ENCODE measurements at regions not wholly inside any gene's neighbourhood (a gene's known extent, or its start where the extent isn't known, plus 50 kb on each side); places are given as distances from the start of the nearest gene placed in this dataset.

GRCh38 chr15:86016750-86017149, 62.9 kb upstream of the AGBL1 start:
- Histone ChIP-seq H3K27ac (ENCODE audit: low read length) (no peak overlapping the region), H3K9ac (ENCODE audit: low read length) (no peak overlapping the region), H3K4me3 (ENCODE audit: low read length) (no peak overlapping the region), H3K36me3 (ENCODE audit: control insufficient read depth, low read depth, low read length) (no peaks in the 10 kb centered on the region), H3K4me1 (ENCODE audit: control insufficient read depth, low read depth, low read length) (no peaks in the 10 kb centered on the region), H3K27me3 (ENCODE audit: control insufficient read depth, insufficient read depth, low read length) (no peaks in the 10 kb centered on the region), H3K9me3 (ENCODE audit: control insufficient read depth, low read depth, low read length) (no peaks in the 10 kb centered on the region)

GRCh38 chr15:86018679-86019078, 61.0 kb upstream of the AGBL1 start:
- Histone ChIP-seq H3K36me3 (ENCODE audit: control insufficient read depth, low read depth, low read length) (no peaks in the 10 kb centered on the region), H3K4me3 (ENCODE audit: low read length) (no peak overlapping the region), H3K9me3 (ENCODE audit: control insufficient read depth, low read depth, low read length) (no peaks in the 10 kb centered on the region), H3K27me3 (ENCODE audit: control insufficient read depth, insufficient read depth, low read length) (no peaks in the 10 kb centered on the region), H3K9ac (ENCODE audit: low read length) (no peak overlapping the region), H3K4me1 (ENCODE audit: control insufficient read depth, low read depth, low read length) (no peaks in the 10 kb centered on the region), H3K27ac (ENCODE audit: low read length) (no peak overlapping the region)

DNA sequence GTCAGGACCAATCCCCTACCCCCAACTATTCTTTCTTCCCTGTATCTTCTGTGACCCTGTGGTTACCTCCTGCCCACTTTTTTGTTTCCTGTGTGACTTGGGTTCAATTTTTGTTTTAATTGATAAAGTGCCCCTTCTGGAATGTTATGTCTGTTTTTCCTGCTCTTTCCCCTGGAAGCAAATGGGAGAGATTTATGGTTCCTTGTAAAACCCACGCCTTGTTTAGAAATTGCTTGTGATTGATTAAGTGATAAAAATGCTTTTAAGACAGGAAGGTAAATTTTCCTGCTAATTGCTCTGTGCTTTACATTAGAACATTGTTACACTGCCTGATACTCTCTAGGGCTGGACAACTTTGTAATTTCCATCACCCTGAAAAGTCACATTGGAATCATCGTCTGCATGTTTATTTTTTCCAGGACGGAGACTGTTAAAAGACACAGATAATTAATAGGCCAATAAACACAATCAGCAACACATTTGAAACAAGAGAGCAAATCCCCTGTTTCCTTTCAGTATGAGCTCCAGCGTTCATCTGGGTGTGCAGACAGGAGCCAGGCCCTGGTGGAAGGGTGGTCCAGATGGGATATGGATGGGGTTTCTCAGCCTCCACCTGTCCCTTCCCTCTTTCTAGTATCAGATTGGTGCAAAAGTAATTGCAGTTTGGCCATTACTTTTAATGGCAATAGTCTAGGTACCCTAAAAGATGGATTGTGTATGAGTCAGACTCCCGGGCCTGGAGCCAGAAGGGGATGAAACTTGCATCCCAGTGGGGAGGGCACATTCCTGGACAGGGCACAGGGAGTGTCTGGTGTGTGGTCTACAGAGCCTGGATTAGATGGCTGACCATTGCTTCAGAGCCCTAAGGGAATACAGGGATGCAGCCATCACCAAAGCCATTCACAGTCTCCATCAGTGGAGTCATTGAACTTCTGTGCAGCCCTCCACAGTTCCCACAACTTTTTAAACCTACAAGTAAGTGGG, 58.1 kb upstream of the AGBL1 start:
- no peak overlapping the region for H3K4me3 ChIP-seq (ENCODE audit: low read length)
- no peaks in the 10 kb centered on the region for H3K4me1 ChIP-seq (ENCODE audit: control insufficient read depth, low read depth, low read length)
- no peaks in the 10 kb centered on the region for H3K36me3 ChIP-seq (ENCODE audit: control insufficient read depth, low read depth, low read length)
- H3K27ac ChIP-seq (ENCODE audit: low read length) = no peak overlapping the region
- no peak overlapping the region for H3K9ac ChIP-seq (ENCODE audit: low read length)
- no peaks in the 10 kb centered on the region for H3K9me3 ChIP-seq (ENCODE audit: control insufficient read depth, low read depth, low read length)
- H3K27me3 ChIP-seq (ENCODE audit: control insufficient read depth, insufficient read depth, low read length) = no peaks in the 10 kb centered on the region

- Histone ChIP-seq H3K4me1 (ENCODE audit: control insufficient read depth, low read depth, low read length) (no peaks in the 10 kb centered on the region), H3K27ac (ENCODE audit: low read length) (no peak overlapping the region), H3K9me3 (ENCODE audit: control insufficient read depth, low read depth, low read length) (no peaks in the 10 kb centered on the region), H3K4me3 (ENCODE audit: low read length) (no peak overlapping the region), H3K36me3 (ENCODE audit: control insufficient read depth, low read depth, low read length) (no peaks in the 10 kb centered on the region), H3K9ac (ENCODE audit: low read length) (no peak overlapping the region), H3K27me3 (ENCODE audit: control insufficient read depth, insufficient read depth, low read length) (no peaks in the 10 kb centered on the region)
Measured at GRCh38 chr15:86028961-86029360, 50.7 kb upstream of the AGBL1 start.

All from iPS-18a (cell line).